K562 (cell line): ENCODE measurements at regions not wholly inside any gene's neighbourhood (a gene's known extent, or its start where the extent isn't known, plus 50 kb on each side); places are given as distances from the start of the nearest gene placed in this dataset.

Experiments
- ATAC-seq: fragments of 200-7000 bp; cut with Tn5 transposase; 3 replicates; pipeline ENCODE4 v1.9.1; 2020; ENCODE audit warnings: moderate library complexity
- BruUV-seq: library from RNA; stranded (reverse); fragments of 400-500 nt; replicated peaks from 2 replicates; lab custom pipeline; 2021; lab: Mats Ljungman, UMichigan
- CTCF ChIA-PET: fragments of 300-600 bp; formaldehyde crosslinking; extraction: SDS; loops from one replicate; lab custom pipeline; 2021; ENCODE audit warnings: low intra/inter-chr PET ratio; lab: Yijun Ruan, JAX
- POLR2A ChIA-PET: fragments of 300-600, 350-650 bp; sonication (Branson Sonifier 250); formaldehyde crosslinking; extraction: SDS; loops from one replicate; lab custom pipeline; 2021; ENCODE audit warnings: antibody characterized with exemption, inconsistent platforms; lab: Yijun Ruan, JAX
- DNase-seq, 4 experiments: peaks; one replicate each; pipeline versions ENCODE4 v3.0.0 to v3.0.0-alpha.2; 2011 to 2018; ENCODE audit warnings: low spot score in 3 of 4, mixed read lengths in 3 of 4; ENCODE audit errors: extremely low read depth in 1 of 4
- FAIRE-seq: peaks from 2 replicates; lab custom pipeline; 2011; peaks lifted over from hg19 to GRCh38; lab: Jason Lieb, UNC
- H2AFZ ChIP-seq: 2 replicates; pipeline ENCODE4 v1.6.0; 2011; ENCODE audit warnings: low read depth, low read length, control low read depth, inconsistent platforms
- H3K27ac ChIP-seq: fragments of 200-600 bp; 3 replicates; pipeline ENCODE4 v1.8.0; 2011; ENCODE audit warnings: low read depth, mild to moderate bottlenecking, control low read depth, inconsistent platforms, low read length, moderate library complexity, mixed read lengths; ENCODE audit errors: extremely low read depth
- H3K27me3 ChIP-seq, 2 experiments: fragments of 300-600 bp in 1 of 2; 2 replicates in 1 of 2; 3 replicates in 1 of 2; pipeline versions ENCODE4 v1.6.0 to v1.8.0; 2011; ENCODE audit warnings: inconsistent platforms in 2 of 2, low read length in 2 of 2, mild to moderate bottlenecking in 1 of 2, mixed read lengths in 1 of 2, moderate library complexity in 1 of 2; ENCODE audit not compliant: control insufficient read depth in 2 of 2, insufficient read depth in 2 of 2
- H3K36me3 ChIP-seq: fragments of 300-600 bp; 3 replicates; pipeline ENCODE4 v1.8.0; 2011; ENCODE audit warnings: mild to moderate bottlenecking, low read length, inconsistent platforms; ENCODE audit not compliant: control insufficient read depth, insufficient read depth
- H3K4me1 ChIP-seq, 2 experiments: fragments of 200-600 bp in 1 of 2; replicated peaks in 1 of 2; 2 replicates in 1 of 2; 3 replicates in 1 of 2; pipeline versions ENCODE4 v1.5.1 to v1.8.0; 2011; ENCODE audit warnings: inconsistent platforms in 2 of 2, low read length in 2 of 2, mild to moderate bottlenecking in 1 of 2, mixed read lengths in 1 of 2, moderate library complexity in 1 of 2; ENCODE audit not compliant: control insufficient read depth in 2 of 2, insufficient read depth in 2 of 2
- H3K4me2 ChIP-seq: 2 replicates; pipeline ENCODE4 v1.6.1; 2011; ENCODE audit warnings: low read length, control low read depth, inconsistent platforms, mixed read lengths; ENCODE audit not compliant: insufficient read depth
- H3K4me3 ChIP-seq: fragments of 200-600 bp; sonication (generic), shearing (Covaris generic); 2 replicates; pipeline ENCODE4 v1.5.1; 2016; ENCODE audit warnings: control low read depth, inconsistent platforms
- H3K79me2 ChIP-seq: fragments of 200-600 bp; 3 replicates; pipeline ENCODE4 v1.8.0; 2011; ENCODE audit warnings: low read length, inconsistent platforms; ENCODE audit not compliant: control insufficient read depth, insufficient read depth
- H3K9ac ChIP-seq, 2 experiments: 2 replicates each; pipeline versions ENCODE4 v1.6.0 to v1.6.1; 2011; ENCODE audit warnings: low read depth in 2 of 2, low read length in 2 of 2, control low read depth in 1 of 2, inconsistent platforms in 1 of 2, mild to moderate bottlenecking in 1 of 2, mixed read lengths in 1 of 2; ENCODE audit not compliant: insufficient read depth in 1 of 2
- H3K9me1 ChIP-seq: one replicate; pipeline ENCODE4 v1.6.0; 2011; ENCODE audit warnings: inconsistent platforms, mild to moderate bottlenecking, low read length, moderate library complexity; ENCODE audit not compliant: control insufficient read depth, insufficient read depth
- H3K9me3 ChIP-seq: replicated peaks from 2 replicates; pipeline ENCODE4 v1.5.1; 2011; ENCODE audit warnings: low read depth, low read length, inconsistent platforms; ENCODE audit not compliant: control insufficient read depth, insufficient read depth
- H4K20me1 ChIP-seq: replicated peaks from 2 replicates; pipeline ENCODE4 v1.6.1; 2011; ENCODE audit warnings: low read length, inconsistent platforms, mixed read lengths; ENCODE audit not compliant: control insufficient read depth, insufficient read depth
- CBFB ChIP-seq: sonication (generic); formaldehyde crosslinking; IDR thresholded peaks from 2 replicates; pipeline ENCODE4 v1.4.0; 2020; ENCODE audit warnings: mild to moderate bottlenecking, missing genetic modification reagents
- FOS ChIP-seq: IDR thresholded peaks from 3 replicates; pipeline ENCODE4 v1.6.1; 2011; ENCODE audit not compliant: insufficient read length; ENCODE audit errors: extremely low read depth
- FOXM1 ChIP-seq, 2 experiments: fragments of 450-650 bp in 1 of 2; sonication (generic) in 1 of 2; formaldehyde crosslinking in 1 of 2; IDR thresholded peaks; 2 replicates each; pipeline versions ENCODE4 v1.6.1 to v1.9.0; 2017 to 2022; ENCODE audit warnings: low read depth in 2 of 2, mild to moderate bottlenecking in 2 of 2, missing genetic modification reagents in 1 of 2, moderate library complexity in 1 of 2
- LCOR ChIP-seq: sonication (generic); formaldehyde crosslinking; IDR thresholded peaks from 2 replicates; pipeline ENCODE4 v1.8.0; 2022; ENCODE audit warnings: mild to moderate bottlenecking, missing genetic modification reagents
- MAFG ChIP-seq: fragments of 450-650 bp; conservative IDR thresholded peaks from 2 replicates; pipeline ENCODE4 v1.6.1; 2016; ENCODE audit warnings: missing genetic modification characterization, missing compliant biosample characterization
- POLR3G ChIP-seq: IDR thresholded peaks from 2 replicates; pipeline ENCODE4 v1.6.1; 2011; ENCODE audit not compliant: insufficient read length, insufficient replicate concordance; ENCODE audit errors: extremely low read depth
- SLC30A9 ChIP-seq: fragments of 250-450 bp; sonication (Bioruptor Pico); IDR thresholded peaks from 2 replicates; pipeline ENCODE4 v1.8.0; 2022; ENCODE audit warnings: mild to moderate bottlenecking, moderate library complexity
- TRIM24 ChIP-seq, 2 experiments: fragments of 450-650 bp; IDR thresholded peaks; 2 replicates each; pipeline ENCODE4 v1.6.1; 2016
- ZC3H8 ChIP-seq: fragments of 450-650 bp; IDR thresholded peaks from 2 replicates; pipeline ENCODE4 v1.6.1; 2017
- ZNF507 ChIP-seq: conservative IDR thresholded peaks from 2 replicates; pipeline ENCODE4 v1.6.1; 2017; ENCODE audit warnings: missing genetic modification characterization, missing compliant biosample characterization
- ZNF668 ChIP-seq: fragments of 250-450 bp; sonication (Bioruptor Pico); IDR thresholded peaks from 2 replicates; pipeline ENCODE4 v1.8.0; 2022; ENCODE audit warnings: mild to moderate bottlenecking, inconsistent platforms
- ZSCAN29 ChIP-seq: fragments of 450-650 bp; IDR thresholded peaks from 2 replicates; pipeline ENCODE4 v1.6.1; 2017
- WGBS: fragments of 100-300 bp; shearing (Covaris generic); methylation state at CpG from one replicate; pipeline ENCODE4 v1.1.6; 2016; ENCODE audit warnings: low coverage, mixed read lengths; ENCODE audit not compliant: insufficient coverage; ENCODE audit errors: missing lambda C conversion rate; 5-methylcytosine and 5-hydroxymethylcytosine counted together
- in situ Hi-C: fragments of 300-500 bp; cut with MboI; formaldehyde crosslinking; loops from 4 replicates; pipeline ENCODE4 v1.15.0; 2018; ENCODE audit warnings: inconsistent platforms, mixed read lengths
- intact Hi-C: fragments of 100-400 bp; cut with micrococcal nuclease; formaldehyde crosslinking; loops from 2 replicates; pipeline ENCODE4 v1.14.2; 2022
- TF ChIP-seq, protein P1 (sequence below), 2 experiments: fragments of 450-650 bp; IDR thresholded peaks; 2 replicates each; pipeline ENCODE4 v1.6.1; 2018; ENCODE audit warnings: mild to moderate bottlenecking in 2 of 2, low read depth in 1 of 2; ENCODE audit not compliant: partially characterized antibody in 2 of 2
- TF ChIP-seq, protein P2 (sequence below): fragments of 450-650 bp; IDR thresholded peaks from 2 replicates; pipeline ENCODE4 v1.6.1; 2016; ENCODE audit warnings: mild to moderate bottlenecking
- TF ChIP-seq, protein P3 (sequence below), 3 experiments: fragments of 200-800 bp in 1 of 3; sonication (Bioruptor generic) in 1 of 3; sonication (generic) in 1 of 3; formaldehyde crosslinking in 1 of 3; IDR thresholded peaks; 2 replicates each; pipeline versions ENCODE4 v1.6.1 to v1.8.0; 2016 to 2022; ENCODE audit warnings: mild to moderate bottlenecking in 2 of 3, missing compliant biosample characterization in 2 of 3, missing genetic modification characterization in 2 of 3, missing genetic modification reagents in 1 of 3
- TF ChIP-seq, protein P4 (sequence below): sonication (generic); formaldehyde crosslinking; IDR thresholded peaks from 2 replicates; pipeline ENCODE4 v1.8.0; 2022; ENCODE audit warnings: mild to moderate bottlenecking, missing genetic modification reagents

DNA sequence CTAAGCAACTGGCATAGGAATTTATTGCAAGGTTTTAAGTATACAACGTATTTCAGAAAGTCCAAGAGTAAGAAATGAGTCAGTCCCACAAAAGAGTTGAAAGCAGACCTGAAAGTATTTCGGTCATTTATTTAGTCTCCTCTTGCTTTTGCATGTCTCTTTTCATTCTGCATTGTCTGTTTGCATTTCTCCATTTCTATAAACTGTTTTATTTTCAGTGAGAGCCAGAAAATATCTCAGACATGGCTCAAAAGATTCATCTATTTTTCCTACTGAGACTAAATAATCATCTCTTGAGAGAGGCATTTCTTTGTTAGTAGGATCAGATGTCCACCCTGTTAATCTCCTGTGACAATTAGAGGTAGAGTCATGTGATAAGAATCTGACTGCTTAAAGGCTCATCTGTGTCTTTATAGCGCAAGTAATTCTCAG, 219.1 kb upstream of the CCDC179 start:
- ChIA-PET CTCF (no interaction called here), POLR2A (no interaction called here)
- in situ Hi-C loops: no loop called here
- intact Hi-C loops: no loop called here
- Histone ChIP-seq H3K36me3 (no peaks in the 10 kb centered on the region), H3K4me3 (no peak overlapping the region), H3K79me2 (no peaks in the 10 kb centered on the region), H3K9ac (no peak overlapping the region), H3K27me3 (no peaks in the 10 kb centered on the region), H4K20me1 (no peaks in the 10 kb centered on the region), H3K4me1 (no peaks in the 10 kb centered on the region), H3K27ac (no peak overlapping the region), H3K9me1 (no peaks in the 10 kb centered on the region), H2AFZ (no peak overlapping the region), H3K9me3 (no peaks in the 10 kb centered on the region), H3K4me2 (no peak overlapping the region)
- FAIRE-seq (no peak), DNase-seq (no peak), ATAC-seq (no peak)
- WGBS: 0% methylated on average over 2 of the region's 3 CpGs
- no TSS peak for BruUV-seq
- no peak for TF ChIP-seq POLR3G
- TF ChIP-seq ZNF507: no peak
- no peak for TF ChIP-seq MAFG (tag)
- TF ChIP-seq ZNF668 (CRISPR knock-in tag): no peak
- TF ChIP-seq, protein P1, sequence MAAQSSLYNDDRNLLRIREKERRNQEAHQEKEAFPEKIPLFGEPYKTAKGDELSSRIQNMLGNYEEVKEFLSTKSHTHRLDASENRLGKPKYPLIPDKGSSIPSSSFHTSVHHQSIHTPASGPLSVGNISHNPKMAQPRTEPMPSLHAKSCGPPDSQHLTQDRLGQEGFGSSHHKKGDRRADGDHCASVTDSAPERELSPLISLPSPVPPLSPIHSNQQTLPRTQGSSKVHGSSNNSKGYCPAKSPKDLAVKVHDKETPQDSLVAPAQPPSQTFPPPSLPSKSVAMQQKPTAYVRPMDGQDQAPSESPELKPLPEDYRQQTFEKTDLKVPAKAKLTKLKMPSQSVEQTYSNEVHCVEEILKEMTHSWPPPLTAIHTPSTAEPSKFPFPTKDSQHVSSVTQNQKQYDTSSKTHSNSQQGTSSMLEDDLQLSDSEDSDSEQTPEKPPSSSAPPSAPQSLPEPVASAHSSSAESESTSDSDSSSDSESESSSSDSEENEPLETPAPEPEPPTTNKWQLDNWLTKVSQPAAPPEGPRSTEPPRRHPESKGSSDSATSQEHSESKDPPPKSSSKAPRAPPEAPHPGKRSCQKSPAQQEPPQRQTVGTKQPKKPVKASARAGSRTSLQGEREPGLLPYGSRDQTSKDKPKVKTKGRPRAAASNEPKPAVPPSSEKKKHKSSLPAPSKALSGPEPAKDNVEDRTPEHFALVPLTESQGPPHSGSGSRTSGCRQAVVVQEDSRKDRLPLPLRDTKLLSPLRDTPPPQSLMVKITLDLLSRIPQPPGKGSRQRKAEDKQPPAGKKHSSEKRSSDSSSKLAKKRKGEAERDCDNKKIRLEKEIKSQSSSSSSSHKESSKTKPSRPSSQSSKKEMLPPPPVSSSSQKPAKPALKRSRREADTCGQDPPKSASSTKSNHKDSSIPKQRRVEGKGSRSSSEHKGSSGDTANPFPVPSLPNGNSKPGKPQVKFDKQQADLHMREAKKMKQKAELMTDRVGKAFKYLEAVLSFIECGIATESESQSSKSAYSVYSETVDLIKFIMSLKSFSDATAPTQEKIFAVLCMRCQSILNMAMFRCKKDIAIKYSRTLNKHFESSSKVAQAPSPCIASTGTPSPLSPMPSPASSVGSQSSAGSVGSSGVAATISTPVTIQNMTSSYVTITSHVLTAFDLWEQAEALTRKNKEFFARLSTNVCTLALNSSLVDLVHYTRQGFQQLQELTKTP (IDR thresholded peaks at IDR 0.05; ENCODE audit: low read depth in 1 of 2, partially characterized antibody in 2 of 2): no peak
- TF ChIP-seq, protein P2, sequence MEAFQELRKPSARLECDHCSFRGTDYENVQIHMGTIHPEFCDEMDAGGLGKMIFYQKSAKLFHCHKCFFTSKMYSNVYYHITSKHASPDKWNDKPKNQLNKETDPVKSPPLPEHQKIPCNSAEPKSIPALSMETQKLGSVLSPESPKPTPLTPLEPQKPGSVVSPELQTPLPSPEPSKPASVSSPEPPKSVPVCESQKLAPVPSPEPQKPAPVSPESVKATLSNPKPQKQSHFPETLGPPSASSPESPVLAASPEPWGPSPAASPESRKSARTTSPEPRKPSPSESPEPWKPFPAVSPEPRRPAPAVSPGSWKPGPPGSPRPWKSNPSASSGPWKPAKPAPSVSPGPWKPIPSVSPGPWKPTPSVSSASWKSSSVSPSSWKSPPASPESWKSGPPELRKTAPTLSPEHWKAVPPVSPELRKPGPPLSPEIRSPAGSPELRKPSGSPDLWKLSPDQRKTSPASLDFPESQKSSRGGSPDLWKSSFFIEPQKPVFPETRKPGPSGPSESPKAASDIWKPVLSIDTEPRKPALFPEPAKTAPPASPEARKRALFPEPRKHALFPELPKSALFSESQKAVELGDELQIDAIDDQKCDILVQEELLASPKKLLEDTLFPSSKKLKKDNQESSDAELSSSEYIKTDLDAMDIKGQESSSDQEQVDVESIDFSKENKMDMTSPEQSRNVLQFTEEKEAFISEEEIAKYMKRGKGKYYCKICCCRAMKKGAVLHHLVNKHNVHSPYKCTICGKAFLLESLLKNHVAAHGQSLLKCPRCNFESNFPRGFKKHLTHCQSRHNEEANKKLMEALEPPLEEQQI: no peak
- TF ChIP-seq LCOR (CRISPR knock-in tag): no peak
- TF ChIP-seq, protein P3, sequence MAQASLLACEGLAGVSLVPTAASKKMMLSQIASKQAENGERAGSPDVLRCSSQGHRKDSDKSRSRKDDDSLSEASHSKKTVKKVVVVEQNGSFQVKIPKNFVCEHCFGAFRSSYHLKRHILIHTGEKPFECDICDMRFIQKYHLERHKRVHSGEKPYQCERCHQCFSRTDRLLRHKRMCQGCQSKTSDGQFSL (CRISPR knock-in tag; IDR thresholded peaks at IDR 0.05): no peak
- TF ChIP-seq, protein P3 (tag; IDR thresholded peaks at IDR 0.05): no peak
- TF ChIP-seq ZSCAN29: no peak
- TF ChIP-seq TRIM24 (IDR thresholded peaks at IDR 0.05): no peak
- no peak for TF ChIP-seq SLC30A9 (CRISPR knock-in tag)
- TF ChIP-seq FOXM1 (IDR thresholded peaks at IDR 0.05; ENCODE audit: low read depth): no peak
- TF ChIP-seq FOXM1 (CRISPR knock-in tag; IDR thresholded peaks at IDR 0.05; ENCODE audit: low read depth): no peak
- no peak for TF ChIP-seq FOS
- TF ChIP-seq, protein P4, sequence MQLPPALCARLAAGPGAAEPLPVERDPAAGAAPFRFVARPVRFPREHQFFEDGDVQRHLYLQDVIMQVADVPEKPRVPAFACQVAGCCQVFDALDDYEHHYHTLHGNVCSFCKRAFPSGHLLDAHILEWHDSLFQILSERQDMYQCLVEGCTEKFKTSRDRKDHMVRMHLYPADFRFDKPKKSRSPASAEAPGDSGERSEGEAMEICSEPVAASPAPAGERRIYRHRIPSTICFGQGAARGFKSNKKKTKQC (CRISPR knock-in tag): no peak
- TF ChIP-seq ZC3H8: no peak
- no peak for TF ChIP-seq CBFB (CRISPR knock-in tag)
